ENCODE measurements at regions not wholly inside any gene's neighbourhood (a gene's known extent, or its start where the extent isn't known, plus 50 kb on each side); places are given as distances from the start of the nearest gene placed in this dataset.
"Not testable (repeated sequence)": the region's sequence is repeated elsewhere in the genome, so short reads cannot be mapped to it uniquely, and the experiment has no call there.

DNA sequence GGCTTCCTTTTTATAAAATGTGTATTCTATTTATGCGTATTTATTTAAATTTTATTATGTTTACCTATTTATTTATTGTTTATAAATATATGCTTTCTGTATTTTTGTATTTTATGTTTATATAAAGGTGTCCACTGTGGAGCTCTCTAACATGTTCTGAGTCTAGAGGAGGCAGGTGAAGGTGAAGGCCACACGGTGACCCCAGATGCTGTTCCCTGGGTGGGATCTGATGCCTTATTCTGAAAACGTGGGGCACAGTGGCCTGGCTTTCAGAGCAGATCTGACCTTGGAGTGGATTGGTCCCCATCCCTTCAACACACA lies 104.7 kb upstream of the SLC7A14 start:
- Mint-ChIP-seq H3K36me3 (ENCODE audit: low read depth) (no peaks in the 10 kb centered on the region), H3K9me3 (no peaks in the 10 kb centered on the region), H3K27me3 (peaks cover 3% of the 10 kb centered on the region), H3K4me3 (no peak overlapping the region), H3K4me1 (no peaks in the 10 kb centered on the region), H3K27ac (no peak overlapping the region)
- intact Hi-C loops (cut with micrococcal nuclease) = loop anchor here (1.0 to 5.0 kb wide), 4 partner anchors 276 to 928 kb away; no protein-coding TSS in a partner anchor
- ATAC-seq (ENCODE audit: low read depth) (no peak), DNase-seq (no peak)
- ChIA-PET POLR2A (no interaction called here), CTCF (interaction anchor here (0.9 to 1.9 kb wide), 5 partner anchors 8 to 381 kb away, joined by 3 to 10 read pairs (median 4); no protein-coding TSS in a partner anchor)
- TF ChIP-seq, protein P1, sequence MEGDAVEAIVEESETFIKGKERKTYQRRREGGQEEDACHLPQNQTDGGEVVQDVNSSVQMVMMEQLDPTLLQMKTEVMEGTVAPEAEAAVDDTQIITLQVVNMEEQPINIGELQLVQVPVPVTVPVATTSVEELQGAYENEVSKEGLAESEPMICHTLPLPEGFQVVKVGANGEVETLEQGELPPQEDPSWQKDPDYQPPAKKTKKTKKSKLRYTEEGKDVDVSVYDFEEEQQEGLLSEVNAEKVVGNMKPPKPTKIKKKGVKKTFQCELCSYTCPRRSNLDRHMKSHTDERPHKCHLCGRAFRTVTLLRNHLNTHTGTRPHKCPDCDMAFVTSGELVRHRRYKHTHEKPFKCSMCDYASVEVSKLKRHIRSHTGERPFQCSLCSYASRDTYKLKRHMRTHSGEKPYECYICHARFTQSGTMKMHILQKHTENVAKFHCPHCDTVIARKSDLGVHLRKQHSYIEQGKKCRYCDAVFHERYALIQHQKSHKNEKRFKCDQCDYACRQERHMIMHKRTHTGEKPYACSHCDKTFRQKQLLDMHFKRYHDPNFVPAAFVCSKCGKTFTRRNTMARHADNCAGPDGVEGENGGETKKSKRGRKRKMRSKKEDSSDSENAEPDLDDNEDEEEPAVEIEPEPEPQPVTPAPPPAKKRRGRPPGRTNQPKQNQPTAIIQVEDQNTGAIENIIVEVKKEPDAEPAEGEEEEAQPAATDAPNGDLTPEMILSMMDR (IDR thresholded peaks at IDR 0.05) = no peak

GRCh38 chr3:170689893-170690660 lies 104.2 kb upstream of the SLC7A14 start:
- no peaks in the 10 kb centered on the region for H3K36me3 Mint-ChIP-seq (ENCODE audit: low read depth)
- peak; percentile 28 for DNase-seq
- TF ChIP-seq, protein P1 (IDR thresholded peaks at IDR 0.05) = no peak
- H3K9me3 Mint-ChIP-seq = no peaks in the 10 kb centered on the region
- no peaks in the 10 kb centered on the region for H3K4me1 Mint-ChIP-seq
- ChIA-PET CTCF (interaction anchor here (0.9 to 1.9 kb wide), 6 partner anchors 9 to 381 kb away, joined by 3 to 10 read pairs (median 4); no protein-coding TSS in a partner anchor), POLR2A (no interaction called here)
- H3K27me3 Mint-ChIP-seq = peaks cover 3% of the 10 kb centered on the region
- ATAC-seq (ENCODE audit: low read depth) = peak; percentile 54
- no peak overlapping the region for H3K27ac Mint-ChIP-seq
- intact Hi-C loops (cut with micrococcal nuclease) = loop anchor here (1.0 to 5.0 kb wide), 4 partner anchors 276 to 928 kb away; no protein-coding TSS in a partner anchor
- H3K4me3 Mint-ChIP-seq = no peak overlapping the region

- Mint-ChIP-seq H3K9me3 (no peaks in the 10 kb centered on the region), H3K4me3 (no peak overlapping the region), H3K4me1 (no peaks in the 10 kb centered on the region), H3K36me3 (ENCODE audit: low read depth) (no peaks in the 10 kb centered on the region), H3K27ac (no peak overlapping the region), H3K27me3 (peaks cover 3% of the 10 kb centered on the region)
- ChIA-PET POLR2A (no interaction called here), CTCF (interaction anchor here (0.9 kb wide), 1 partner anchor 202 kb away, joined by 5 read pairs; no protein-coding TSS in a partner anchor)
- ATAC-seq (ENCODE audit: low read depth) (no peak), DNase-seq (no peak)
- intact Hi-C loops (cut with micrococcal nuclease) = no loop called here
- TF ChIP-seq, protein P1 (IDR thresholded peaks at IDR 0.05) = no peak
These were observed 103.5 kb upstream of the SLC7A14 start for GRCh38 chr3:170689296-170689829.

DNA sequence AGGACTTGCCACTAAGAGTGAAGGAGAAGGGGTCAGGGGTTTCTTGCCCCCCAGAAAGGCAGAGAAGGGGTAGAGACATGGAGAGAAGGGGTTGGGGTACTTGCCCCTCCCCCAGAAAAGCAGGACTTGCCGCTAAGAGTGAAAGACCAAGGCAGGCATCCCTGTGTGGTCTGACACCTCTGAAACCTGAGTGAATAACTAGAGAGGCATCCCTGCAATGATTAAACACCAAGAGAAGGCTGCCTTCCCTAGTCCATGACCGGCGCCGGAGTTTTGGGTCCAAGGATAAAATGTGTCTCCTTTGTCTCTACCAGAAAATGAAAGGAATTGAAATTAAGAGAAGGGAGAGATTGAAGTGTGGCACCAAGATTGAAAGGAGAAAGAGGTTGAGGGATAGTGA lies 102.3 kb upstream of the SLC7A14 start:
- POLR2A ChIA-PET; CTCF ChIA-PET; H3K4me3 Mint-ChIP-seq; intact Hi-C loops (cut with micrococcal nuclease); ATAC-seq (ENCODE audit: low read depth); H3K4me1 Mint-ChIP-seq; H3K27me3 Mint-ChIP-seq; H3K9me3 Mint-ChIP-seq; H3K27ac Mint-ChIP-seq; H3K36me3 Mint-ChIP-seq (ENCODE audit: low read depth); DNase-seq: not testable (repeated sequence)

DNA sequence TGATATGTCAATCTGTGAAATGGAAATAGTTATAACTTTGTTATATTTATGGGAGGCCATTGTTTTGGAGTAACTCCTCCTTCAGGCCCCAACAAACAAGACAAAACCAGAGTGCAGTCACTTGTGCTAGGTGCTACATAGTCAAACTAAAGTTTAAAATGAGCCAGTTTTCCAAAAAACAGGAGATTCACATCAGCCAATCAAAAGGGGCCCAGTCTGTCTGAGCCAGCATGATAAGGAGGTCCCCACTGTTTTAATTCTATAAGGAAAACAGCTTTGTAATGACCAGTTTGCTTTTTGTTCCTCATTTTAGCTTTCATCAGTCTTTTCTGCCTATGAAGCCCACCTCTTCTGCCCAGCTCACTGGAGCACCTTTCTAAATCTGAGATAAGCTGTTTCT lies 94.7 kb upstream of the SLC7A14 start:
- Mint-ChIP-seq H3K9me3 (no peaks in the 10 kb centered on the region), H3K36me3 (ENCODE audit: low read depth) (no peaks in the 10 kb centered on the region), H3K27me3 (peaks cover 7% of the 10 kb centered on the region), H3K27ac (no peak overlapping the region), H3K4me3 (no peak overlapping the region), H3K4me1 (no peaks in the 10 kb centered on the region)
- ATAC-seq (ENCODE audit: low read depth) (no peak), DNase-seq (no peak)
- TF ChIP-seq, protein P1 (IDR thresholded peaks at IDR 0.05) = no peak
- intact Hi-C loops (cut with micrococcal nuclease) = no loop called here
- ChIA-PET CTCF (no interaction called here), POLR2A (no interaction called here)
